Astrocyte (in vitro differentiated cells and primary cell): ENCODE measurements at regions not wholly inside any gene's neighbourhood (a gene's known extent, or its start where the extent isn't known, plus 50 kb on each side); places are given as distances from the start of the nearest gene placed in this dataset.

Experiments
- DNase-seq: peaks from one replicate; pipeline ENCODE4 v3.0.0-alpha.2; 2010; ENCODE audit warnings: low read depth
- FAIRE-seq: peaks from 2 replicates; lab custom pipeline; 2011; peaks lifted over from hg19 to GRCh38; lab: Jason Lieb, UNC
- H2AFZ ChIP-seq: 2 replicates; pipeline ENCODE4 v1.6.0; 2012; ENCODE audit warnings: low read depth, low read length, inconsistent platforms
- H3K27ac ChIP-seq: 2 replicates; pipeline ENCODE4 v1.5.1; 2011; ENCODE audit warnings: low read depth, low read length, inconsistent platforms
- H3K27me3 ChIP-seq: 2 replicates; pipeline ENCODE4 v1.6.0; 2011; ENCODE audit warnings: low read length, inconsistent platforms; ENCODE audit not compliant: insufficient read depth
- H3K36me3 ChIP-seq: 2 replicates; pipeline ENCODE4 v1.5.1; 2011; ENCODE audit warnings: low read length, inconsistent platforms; ENCODE audit not compliant: insufficient read depth
- H3K4me1 ChIP-seq: 2 replicates; pipeline ENCODE4 v1.5.1; 2011; ENCODE audit warnings: low read length, inconsistent platforms; ENCODE audit not compliant: insufficient read depth
- H3K4me2 ChIP-seq: 2 replicates; pipeline ENCODE4 v1.6.0; 2012; ENCODE audit warnings: low read length, inconsistent platforms
- H3K4me3 ChIP-seq: 2 replicates; pipeline ENCODE4 v1.5.1; 2011; ENCODE audit warnings: low read depth, mild to moderate bottlenecking, low read length, inconsistent platforms; ENCODE audit not compliant: insufficient read depth
- H3K79me2 ChIP-seq: 2 replicates; pipeline ENCODE4 v1.6.0; 2012; ENCODE audit warnings: mild to moderate bottlenecking, low read length, inconsistent platforms; ENCODE audit not compliant: insufficient read depth
- H3K9ac ChIP-seq: 2 replicates; pipeline ENCODE4 v1.6.0; 2012; ENCODE audit warnings: mild to moderate bottlenecking, low read length, inconsistent platforms
- H3K9me3 ChIP-seq: 2 replicates; pipeline ENCODE4 v1.5.1; 2012; ENCODE audit warnings: low read depth, mild to moderate bottlenecking, low read length, inconsistent platforms; ENCODE audit not compliant: insufficient read depth
- H4K20me1 ChIP-seq: 2 replicates; pipeline ENCODE4 v1.6.0; 2012; ENCODE audit warnings: low read length, inconsistent platforms; ENCODE audit not compliant: insufficient read depth
- H3K27ac Mint-ChIP-seq: one replicate; pipeline ENCODE4 v1.8.0; 2021; ENCODE audit warnings: mild to moderate bottlenecking, mixed read lengths; ENCODE audit not compliant: unreplicated experiment
- H3K27me3 Mint-ChIP-seq: one replicate; pipeline ENCODE4 v1.8.0; 2021; ENCODE audit warnings: low read depth, mixed read lengths; ENCODE audit not compliant: unreplicated experiment
- H3K36me3 Mint-ChIP-seq: one replicate; pipeline ENCODE4 v1.8.0; 2021; ENCODE audit warnings: low read depth, mixed read lengths; ENCODE audit not compliant: unreplicated experiment
- H3K4me1 Mint-ChIP-seq: one replicate; pipeline ENCODE4 v1.8.0; 2021; ENCODE audit warnings: low read depth, mixed read lengths; ENCODE audit not compliant: unreplicated experiment
- H3K4me3 Mint-ChIP-seq: one replicate; pipeline ENCODE4 v1.8.0; 2021; ENCODE audit warnings: mild to moderate bottlenecking, moderate library complexity, mixed read lengths; ENCODE audit not compliant: unreplicated experiment
- H3K9me3 Mint-ChIP-seq: one replicate; pipeline ENCODE4 v1.8.0; 2021; ENCODE audit warnings: mild to moderate bottlenecking, mixed read lengths; ENCODE audit not compliant: unreplicated experiment
- EZH2 ChIP-seq: IDR thresholded peaks from 2 replicates; pipeline ENCODE4 v1.6.1; 2012; ENCODE audit warnings: mild to moderate bottlenecking, low read length, inconsistent platforms; ENCODE audit not compliant: insufficient read depth
- TF ChIP-seq, protein P1 (sequence below): IDR thresholded peaks from 2 replicates; pipeline ENCODE4 v1.5.1; 2011; ENCODE audit warnings: low read depth, mild to moderate bottlenecking, inconsistent platforms, low read length, moderate library complexity; ENCODE audit not compliant: insufficient read depth

DNA sequence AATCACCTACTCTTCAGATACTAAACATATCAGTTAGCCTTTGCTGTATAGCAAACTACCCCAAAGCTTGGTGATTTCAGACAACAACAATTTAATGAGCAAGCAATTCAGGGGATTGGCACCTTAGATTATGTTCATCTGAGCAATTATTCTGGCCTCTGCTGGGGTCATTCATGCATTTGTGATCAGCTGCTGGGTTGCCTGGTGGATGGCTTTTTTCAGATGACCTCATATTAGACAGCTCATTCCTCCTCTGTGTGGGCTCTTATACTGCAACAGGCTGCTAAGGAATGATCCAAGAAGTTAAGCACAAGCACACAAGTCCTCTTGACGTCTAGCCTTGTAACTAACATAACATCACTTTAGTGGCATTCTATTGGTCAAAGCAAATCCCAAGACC is 153.0 kb upstream of the PPP1R2C start:
- Mint-ChIP-seq H3K4me3 (no peak overlapping the region), H3K4me1 (peaks cover 5% of the 10 kb centered on the region), H3K27me3 (no peaks in the 10 kb centered on the region), H3K9me3 (no peaks in the 10 kb centered on the region), H3K36me3 (no peaks in the 10 kb centered on the region), H3K27ac (peak overlapping the region; percentile 81)
- Histone ChIP-seq H2AFZ (no peak overlapping the region), H3K4me2 (no peak overlapping the region), H3K9me3 (no peaks in the 10 kb centered on the region), H3K79me2 (no peaks in the 10 kb centered on the region), H3K27ac (no peak overlapping the region), H3K36me3 (no peaks in the 10 kb centered on the region), H3K4me3 (no peak overlapping the region), H3K9ac (no peak overlapping the region), H3K27me3 (no peaks in the 10 kb centered on the region), H4K20me1 (no peaks in the 10 kb centered on the region), H3K4me1 (no peaks in the 10 kb centered on the region)
- FAIRE-seq = peak; percentile 43
- no peak for DNase-seq
- TF ChIP-seq, protein P1, sequence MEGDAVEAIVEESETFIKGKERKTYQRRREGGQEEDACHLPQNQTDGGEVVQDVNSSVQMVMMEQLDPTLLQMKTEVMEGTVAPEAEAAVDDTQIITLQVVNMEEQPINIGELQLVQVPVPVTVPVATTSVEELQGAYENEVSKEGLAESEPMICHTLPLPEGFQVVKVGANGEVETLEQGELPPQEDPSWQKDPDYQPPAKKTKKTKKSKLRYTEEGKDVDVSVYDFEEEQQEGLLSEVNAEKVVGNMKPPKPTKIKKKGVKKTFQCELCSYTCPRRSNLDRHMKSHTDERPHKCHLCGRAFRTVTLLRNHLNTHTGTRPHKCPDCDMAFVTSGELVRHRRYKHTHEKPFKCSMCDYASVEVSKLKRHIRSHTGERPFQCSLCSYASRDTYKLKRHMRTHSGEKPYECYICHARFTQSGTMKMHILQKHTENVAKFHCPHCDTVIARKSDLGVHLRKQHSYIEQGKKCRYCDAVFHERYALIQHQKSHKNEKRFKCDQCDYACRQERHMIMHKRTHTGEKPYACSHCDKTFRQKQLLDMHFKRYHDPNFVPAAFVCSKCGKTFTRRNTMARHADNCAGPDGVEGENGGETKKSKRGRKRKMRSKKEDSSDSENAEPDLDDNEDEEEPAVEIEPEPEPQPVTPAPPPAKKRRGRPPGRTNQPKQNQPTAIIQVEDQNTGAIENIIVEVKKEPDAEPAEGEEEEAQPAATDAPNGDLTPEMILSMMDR = no peak
- no peak for TF ChIP-seq EZH2

DNA sequence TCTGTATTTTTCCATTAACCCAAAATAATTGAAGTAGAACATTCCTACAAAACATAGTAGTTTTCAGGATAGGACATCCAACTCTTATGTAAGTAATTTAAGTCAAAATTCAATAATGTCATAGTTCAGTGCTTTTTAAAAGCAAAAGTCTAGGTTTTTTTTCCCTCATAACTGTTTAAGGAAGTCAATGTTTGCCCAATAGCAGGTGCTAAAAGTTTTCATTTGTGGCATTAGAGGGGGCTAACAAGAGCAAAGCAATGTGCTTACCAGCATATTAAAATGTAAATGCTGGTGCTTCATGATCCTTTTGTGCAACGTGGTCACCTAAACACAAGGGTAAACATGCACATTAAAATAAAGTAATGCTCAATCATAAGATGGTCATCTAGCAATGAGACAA is 155.2 kb upstream of the PPP1R2C start:
- no peak overlapping the region for H3K4me3 ChIP-seq
- no peaks in the 10 kb centered on the region for H3K36me3 ChIP-seq
- H3K27ac Mint-ChIP-seq = no peak overlapping the region
- no peaks in the 10 kb centered on the region for H4K20me1 ChIP-seq
- TF ChIP-seq, protein P1 = no peak
- TF ChIP-seq EZH2 = no peak
- H3K27me3 ChIP-seq = no peaks in the 10 kb centered on the region
- no peaks in the 10 kb centered on the region for H3K9me3 ChIP-seq
- H3K9ac ChIP-seq = no peak overlapping the region
- H3K36me3 Mint-ChIP-seq = no peaks in the 10 kb centered on the region
- no peak overlapping the region for H3K4me2 ChIP-seq
- H3K4me1 ChIP-seq = no peaks in the 10 kb centered on the region
- FAIRE-seq (peak; percentile 87), DNase-seq (no peak)
- peak overlapping the region; percentile 54 for H3K4me3 Mint-ChIP-seq
- H3K9me3 Mint-ChIP-seq = no peaks in the 10 kb centered on the region
- no peaks in the 10 kb centered on the region for H3K79me2 ChIP-seq
- no peak overlapping the region for H3K27ac ChIP-seq
- H3K27me3 Mint-ChIP-seq = no peaks in the 10 kb centered on the region
- H3K4me1 Mint-ChIP-seq = peaks cover 5% of the 10 kb centered on the region
- H2AFZ ChIP-seq = no peak overlapping the region

DNA sequence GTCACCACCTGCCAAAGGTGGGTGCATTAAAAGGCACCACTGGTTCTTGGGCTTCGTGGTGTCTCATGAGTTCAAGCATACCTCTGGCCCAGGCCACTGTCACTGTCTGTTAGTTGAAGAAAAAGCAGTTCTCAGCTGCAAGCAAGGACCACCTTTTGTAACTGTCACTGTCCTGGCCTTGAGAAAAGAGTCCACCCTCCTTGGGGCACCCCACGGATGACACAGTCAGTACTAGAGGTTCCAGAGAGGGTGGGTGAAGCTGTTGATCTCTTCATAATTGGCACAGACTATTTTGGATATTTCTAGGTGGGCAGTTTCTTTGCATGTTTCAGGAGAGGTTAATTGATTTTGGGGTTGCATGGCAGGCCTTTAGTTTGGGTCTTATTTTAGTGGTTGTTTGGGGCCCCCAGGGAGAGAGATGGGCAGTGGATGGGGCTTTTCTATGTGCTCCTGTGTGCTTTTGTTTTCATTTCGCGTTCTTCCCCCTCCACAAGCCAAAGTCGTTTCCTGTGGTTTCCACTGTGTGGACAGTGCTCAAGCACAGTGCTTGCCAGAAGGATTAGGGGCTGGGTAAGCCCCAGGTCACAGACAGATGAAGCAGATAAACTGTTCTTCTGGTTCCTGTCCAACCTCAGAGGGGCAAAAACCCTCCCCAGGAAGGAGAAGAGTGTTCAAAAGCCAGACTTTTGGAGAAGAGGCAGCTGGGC is 156.2 kb upstream of the PPP1R2C start:
- no peaks in the 10 kb centered on the region for H4K20me1 ChIP-seq
- H3K9me3 ChIP-seq = no peaks in the 10 kb centered on the region
- no peak overlapping the region for H3K27ac ChIP-seq
- no peak overlapping the region for H3K9ac ChIP-seq
- DNase-seq = no peak
- H3K27me3 ChIP-seq = no peaks in the 10 kb centered on the region
- H3K4me1 ChIP-seq = no peaks in the 10 kb centered on the region
- H3K27ac Mint-ChIP-seq = no peak overlapping the region
- no peak for TF ChIP-seq EZH2
- TF ChIP-seq, protein P1 = no peak
- H3K79me2 ChIP-seq = no peaks in the 10 kb centered on the region
- H3K36me3 Mint-ChIP-seq = no peaks in the 10 kb centered on the region
- peaks cover 5% of the 10 kb centered on the region for H3K4me1 Mint-ChIP-seq
- no peak overlapping the region for H3K4me2 ChIP-seq
- no peaks in the 10 kb centered on the region for H3K36me3 ChIP-seq
- FAIRE-seq = peak; percentile 43
- no peak overlapping the region for H2AFZ ChIP-seq
- no peaks in the 10 kb centered on the region for H3K9me3 Mint-ChIP-seq
- H3K4me3 Mint-ChIP-seq = no peak overlapping the region
- no peak overlapping the region for H3K4me3 ChIP-seq
- H3K27me3 Mint-ChIP-seq = no peaks in the 10 kb centered on the region
